Mesodermal cell (in vitro differentiated cells): ENCODE measurements at regions not wholly inside any gene's neighbourhood (a gene's known extent, or its start where the extent isn't known, plus 50 kb on each side); places are given as distances from the start of the nearest gene placed in this dataset.
"Not testable (repeated sequence)": the region's sequence is repeated elsewhere in the genome, so short reads cannot be mapped to it uniquely, and the experiment has no call there.

Source experiments
- H3K27ac ChIP-seq: 2 replicates; pipeline ENCODE4 v1.7.0; 2013; ENCODE audit warnings: mild to moderate bottlenecking, low read depth, low read length, moderate library complexity; ENCODE audit not compliant: severe bottlenecking
- H3K36me3 ChIP-seq: 2 replicates; pipeline ENCODE4 v1.7.1; 2013; ENCODE audit warnings: mild to moderate bottlenecking, low read length, moderate library complexity; ENCODE audit not compliant: control insufficient read depth, insufficient read depth
- H3K4me1 ChIP-seq: one replicate; pipeline ENCODE4 v1.7.1; 2013; ENCODE audit warnings: mild to moderate bottlenecking, low read length; ENCODE audit not compliant: insufficient read depth, control insufficient read depth, poor library complexity, severe bottlenecking
- H3K4me3 ChIP-seq: 2 replicates; pipeline ENCODE4 v1.7.0; 2013; ENCODE audit warnings: low read length, control low read depth, mild to moderate bottlenecking; ENCODE audit not compliant: insufficient read depth, poor library complexity, severe bottlenecking; ENCODE audit errors: extremely low read depth
- H3K9me3 ChIP-seq: 2 replicates; pipeline ENCODE4 v1.7.1; 2013; ENCODE audit warnings: mild to moderate bottlenecking, low read length, moderate library complexity; ENCODE audit not compliant: control insufficient read depth
- WGBS, 2 experiments: methylation state at CpG; one replicate each; pipeline ENCODE4 v1.1.5; 2013; ENCODE audit warnings: missing lambda C conversion rate in 2 of 2; ENCODE audit not compliant: insufficient coverage in 2 of 2; 5-methylcytosine and 5-hydroxymethylcytosine counted together

GRCh38 chr5:104551628-104552027 lies 989.0 kb upstream of the NUDT12 start:
- WGBS, 2 experiments, result no CpG with 5 or more reads among the region's 3 CpGs
- H3K27ac ChIP-seq, result no peak overlapping the region
- H3K36me3 ChIP-seq, result no peaks in the 10 kb centered on the region
- peaks cover under 1% of the 10 kb centered on the region for H3K9me3 ChIP-seq
- H3K4me1 ChIP-seq, result no peaks in the 10 kb centered on the region
- H3K4me3 ChIP-seq, result no peak overlapping the region

GRCh38 chr5:104546871-104547270 lies 984.3 kb upstream of the NUDT12 start:
- 90 to 92% methylated on average over 5 to 6 of the region's 6 CpGs for WGBS, 2 experiments
- H3K36me3 ChIP-seq, H3K4me3 ChIP-seq, H3K27ac ChIP-seq, H3K9me3 ChIP-seq, H3K4me1 ChIP-seq: not testable (repeated sequence)

GRCh38 chr5:104541141-104541785 lies 978.7 kb upstream of the NUDT12 start:
- H3K4me3 ChIP-seq, result no peak overlapping the region
- H3K4me1 ChIP-seq, result no peaks in the 10 kb centered on the region
- H3K9me3 ChIP-seq, result no peaks in the 10 kb centered on the region
- H3K27ac ChIP-seq, result no peak overlapping the region
- 100% methylated on average over 1 of the region's 1 CpG; no CpG with 5 or more reads in 1 of the 2 experiments for WGBS, 2 experiments
- H3K36me3 ChIP-seq, result no peaks in the 10 kb centered on the region

- H3K4me1 ChIP-seq, result no peaks in the 10 kb centered on the region
- no peaks in the 10 kb centered on the region for H3K9me3 ChIP-seq
- whole genome bisulfite sequencing, 2 experiments, result 100% methylated on average over 1 of the region's 1 CpG; no CpG with 5 or more reads in 1 of the 2 experiments
- no peak overlapping the region for H3K4me3 ChIP-seq
- H3K27ac ChIP-seq, result no peak overlapping the region
- H3K36me3 ChIP-seq, result no peaks in the 10 kb centered on the region
These were observed 977.9 kb upstream of the NUDT12 start for GRCh38 chr5:104540448-104540847.

- Histone ChIP-seq H3K9me3 (no peaks in the 10 kb centered on the region), H3K27ac (no peak overlapping the region), H3K36me3 (no peaks in the 10 kb centered on the region), H3K4me1 (no peaks in the 10 kb centered on the region), H3K4me3 (no peak overlapping the region)
These were observed 977.2 kb upstream of the NUDT12 start for GRCh38 chr5:104539618-104540350.

GRCh38 chr5:104538734-104539133 lies 976.1 kb upstream of the NUDT12 start:
- Histone ChIP-seq H3K4me3 (no peak overlapping the region), H3K36me3 (no peaks in the 10 kb centered on the region), H3K9me3 (no peaks in the 10 kb centered on the region), H3K4me1 (no peaks in the 10 kb centered on the region), H3K27ac (no peak overlapping the region)
- 100% methylated on average over 1 to 2 of the region's 6 CpGs for WGBS, 2 experiments

- H3K4me1 ChIP-seq, result no peaks in the 10 kb centered on the region
- H3K27ac ChIP-seq, result no peak overlapping the region
- no peak overlapping the region for H3K4me3 ChIP-seq
- no peaks in the 10 kb centered on the region for H3K9me3 ChIP-seq
- H3K36me3 ChIP-seq, result no peaks in the 10 kb centered on the region
These were observed 970.9 kb upstream of the NUDT12 start for GRCh38 chr5:104533498-104533897.

- no peak overlapping the region for H3K27ac ChIP-seq
- no peak overlapping the region for H3K4me3 ChIP-seq
- no CpG with 5 or more reads among the region's 1 CpG for WGBS, 2 experiments
- H3K36me3 ChIP-seq, result no peaks in the 10 kb centered on the region
- no peaks in the 10 kb centered on the region for H3K9me3 ChIP-seq
- no peaks in the 10 kb centered on the region for H3K4me1 ChIP-seq
These were observed 964.3 kb upstream of the NUDT12 start for GRCh38 chr5:104526866-104527265.

- peak overlapping the region; percentile 63 for H3K27ac ChIP-seq
- no peaks in the 10 kb centered on the region for H3K36me3 ChIP-seq
- H3K9me3 ChIP-seq, result peaks cover 4% of the 10 kb centered on the region
- no peak overlapping the region for H3K4me3 ChIP-seq
- H3K4me1 ChIP-seq, result peaks cover 17% of the 10 kb centered on the region
These were observed 951.1 kb upstream of the NUDT12 start for GRCh38 chr5:104513640-104514072.

- Histone ChIP-seq H3K36me3 (no peaks in the 10 kb centered on the region), H3K4me3 (no peak overlapping the region), H3K27ac (peak overlapping the region; percentile 63), H3K9me3 (peaks cover 4% of the 10 kb centered on the region), H3K4me1 (peaks cover 17% of the 10 kb centered on the region)
- WGBS, 2 experiments, result 78% methylated on average over 1 of the region's 3 CpGs; no CpG with 5 or more reads in 1 of the 2 experiments
These were observed 950.6 kb upstream of the NUDT12 start for GRCh38 chr5:104513121-104513602.
